ENCODE measurements at regions not wholly inside any gene's neighbourhood (a gene's known extent, or its start where the extent isn't known, plus 50 kb on each side); places are given as distances from the start of the nearest gene placed in this dataset.
"Not testable (repeated sequence)": the region's sequence is repeated elsewhere in the genome, so short reads cannot be mapped to it uniquely, and the experiment has no call there.

GRCh38 chr11:121983901-121984300, 132.1 kb downstream of the BLID start:
- intact Hi-C loops (cut with DNase I, micrococcal nuclease) = no loop called here
- H3K4me3 Mint-ChIP-seq = no peak overlapping the region

GRCh38 chr11:121977914-121978313, 138.1 kb downstream of the BLID start:
- Mint-ChIP-seq H3K27me3 (peaks cover 33% of the 10 kb centered on the region), H3K9me3 (peaks cover 11% of the 10 kb centered on the region)
- H3K27me3 ChIP-seq (ENCODE audit: control insufficient read depth in 1 of 2, insufficient read depth in 2 of 2, low read length in 2 of 2); H3K4me1 Mint-ChIP-seq (ENCODE audit: low read depth); H3K9me3 ChIP-seq (ENCODE audit: control insufficient read depth in 1 of 2, insufficient read depth in 1 of 2, low read length in 2 of 2); H3K4me3 Mint-ChIP-seq; H3K36me3 Mint-ChIP-seq (ENCODE audit: low read depth); ATAC-seq (ENCODE audit: poor library complexity); intact Hi-C loops (cut with DNase I, micrococcal nuclease); H3K4me1 ChIP-seq (ENCODE audit: insufficient read depth, low read length); H3K27ac Mint-ChIP-seq; CTCF ChIA-PET; H3K4me3 ChIP-seq (ENCODE audit: low read length); H3K36me3 ChIP-seq (ENCODE audit: insufficient read depth, low read length); DNase-seq; H3K27ac ChIP-seq (ENCODE audit: low read depth in 1 of 2, low read length in 2 of 2); POLR2A ChIA-PET: not testable (repeated sequence)

More at GRCh38 chr11:121983901-121984300, 132.1 kb downstream of the BLID start:
- Histone ChIP-seq H3K9me3 (ENCODE audit: control insufficient read depth in 1 of 2, insufficient read depth in 1 of 2, low read length in 2 of 2) (no peaks in the 10 kb centered on the region), H3K4me3 (ENCODE audit: low read length) (no peak overlapping the region), H3K4me1 (ENCODE audit: insufficient read depth, low read length) (no peaks in the 10 kb centered on the region), H3K36me3 (ENCODE audit: insufficient read depth, low read length) (no peaks in the 10 kb centered on the region), H3K27me3 (ENCODE audit: control insufficient read depth in 1 of 2, insufficient read depth in 2 of 2, low read length in 2 of 2) (no peaks in the 10 kb centered on the region), H3K27ac (ENCODE audit: low read depth in 1 of 2, low read length in 2 of 2) (no peak overlapping the region)
- TF ChIP-seq CTCF (IDR thresholded peaks at IDR 0.05) = no peak
- CTCF ChIA-PET = no interaction called here
- H3K27me3 Mint-ChIP-seq = peaks cover 7% of the 10 kb centered on the region
- ATAC-seq (ENCODE audit: poor library complexity) (no peak), DNase-seq (no peak)
- H3K9me3 Mint-ChIP-seq = peaks cover 3% of the 10 kb centered on the region
- H3K4me1 Mint-ChIP-seq (ENCODE audit: low read depth) = no peaks in the 10 kb centered on the region
- H3K27ac Mint-ChIP-seq = no peak overlapping the region
- no peaks in the 10 kb centered on the region for H3K36me3 Mint-ChIP-seq (ENCODE audit: low read depth)
- POLR2A ChIA-PET = no interaction called here

- H3K27me3 ChIP-seq (ENCODE audit: control insufficient read depth in 1 of 2, insufficient read depth in 2 of 2, low read length in 2 of 2) = no peaks in the 10 kb centered on the region
- H3K4me3 ChIP-seq (ENCODE audit: low read length) = no peak overlapping the region
- ChIA-PET POLR2A (interaction anchor here (0.5 kb wide), 1 partner anchor 203 kb away, joined by 4 read pairs; no protein-coding TSS in a partner anchor), CTCF (no interaction called here)
- H3K36me3 Mint-ChIP-seq (ENCODE audit: low read depth) = no peaks in the 10 kb centered on the region
- peaks cover 3% of the 10 kb centered on the region for H3K9me3 Mint-ChIP-seq
- H3K27ac ChIP-seq (ENCODE audit: low read depth in 1 of 2, low read length in 2 of 2) = no peak overlapping the region
- H3K36me3 ChIP-seq (ENCODE audit: insufficient read depth, low read length) = no peaks in the 10 kb centered on the region
- no peak for TF ChIP-seq CTCF (IDR thresholded peaks at IDR 0.05)
- H3K27ac Mint-ChIP-seq = no peak overlapping the region
- no peaks in the 10 kb centered on the region for H3K9me3 ChIP-seq (ENCODE audit: control insufficient read depth in 1 of 2, insufficient read depth in 1 of 2, low read length in 2 of 2)
- H3K27me3 Mint-ChIP-seq = peaks cover 14% of the 10 kb centered on the region
- no peak for DNase-seq
- H3K4me3 Mint-ChIP-seq = no peak overlapping the region
- no peaks in the 10 kb centered on the region for H3K4me1 ChIP-seq (ENCODE audit: insufficient read depth, low read length)
- H3K4me1 Mint-ChIP-seq (ENCODE audit: low read depth) = peaks cover 9% of the 10 kb centered on the region
- intact Hi-C loops (cut with DNase I, micrococcal nuclease) = no loop called here
- ATAC-seq (ENCODE audit: poor library complexity) = no peak
Measured at GRCh38 chr11:121968638-121969037, 147.4 kb downstream of the BLID start.

- no peak for TF ChIP-seq CTCF (IDR thresholded peaks at IDR 0.05)
- no peak overlapping the region for H3K4me3 Mint-ChIP-seq
- no peaks in the 10 kb centered on the region for H3K36me3 Mint-ChIP-seq (ENCODE audit: low read depth)
- H3K4me1 Mint-ChIP-seq (ENCODE audit: low read depth) = peaks cover 9% of the 10 kb centered on the region
- DNase-seq (no peak), ATAC-seq (ENCODE audit: poor library complexity) (no peak)
- H3K27ac Mint-ChIP-seq = no peak overlapping the region
- Histone ChIP-seq H3K27ac (ENCODE audit: low read depth in 1 of 2, low read length in 2 of 2) (no peak overlapping the region), H3K4me1 (ENCODE audit: insufficient read depth, low read length) (no peaks in the 10 kb centered on the region), H3K27me3 (ENCODE audit: control insufficient read depth in 1 of 2, insufficient read depth in 2 of 2, low read length in 2 of 2) (no peaks in the 10 kb centered on the region), H3K4me3 (ENCODE audit: low read length) (no peak overlapping the region), H3K9me3 (ENCODE audit: control insufficient read depth in 1 of 2, insufficient read depth in 1 of 2, low read length in 2 of 2) (no peaks in the 10 kb centered on the region), H3K36me3 (ENCODE audit: insufficient read depth, low read length) (no peaks in the 10 kb centered on the region)
- no peaks in the 10 kb centered on the region for H3K9me3 Mint-ChIP-seq
- intact Hi-C loops (cut with DNase I, micrococcal nuclease) = no loop called here
- ChIA-PET CTCF (no interaction called here), POLR2A (no interaction called here)
- H3K27me3 Mint-ChIP-seq = peaks cover 5% of the 10 kb centered on the region
Measured at GRCh38 chr11:121967131-121967704, 148.8 kb downstream of the BLID start.
